Activated B cell treated with CpG ODN at 0.5 μM for 24 hours (primary cell): ENCODE measurements at regions not wholly inside any gene's neighbourhood (a gene's known extent, or its start where the extent isn't known, plus 50 kb on each side); places are given as distances from the start of the nearest gene placed in this dataset.
"Not testable (repeated sequence)": the region's sequence is repeated elsewhere in the genome, so short reads cannot be mapped to it uniquely, and the experiment has no call there.

ENCODE experiments used
- ATAC-seq: fragments of 200-7000 bp; cut with Tn5 transposase; one replicate; pipeline ENCODE4 v1.10.0; 2021; ENCODE audit warnings: low read depth, mild to moderate bottlenecking, moderate library complexity
- CTCF ChIA-PET: fragments of 350-600 bp; sonication (Branson Sonifier 250); formaldehyde crosslinking; loops from one replicate; lab custom pipeline; 2021; ENCODE audit warnings: antibody characterized with exemption; lab: Charles Lee
- POLR2A ChIA-PET: fragments of 350-600 bp; sonication (Branson Sonifier 250); formaldehyde crosslinking; loops from one replicate; lab custom pipeline; 2021; ENCODE audit warnings: antibody characterized with exemption; lab: Charles Lee
- DNase-seq: peaks from one replicate; pipeline ENCODE4 v3.0.0; 2022
- H3K27ac Mint-ChIP-seq: one replicate; pipeline ENCODE4 v1.8.0; 2020; ENCODE audit warnings: mixed read lengths
- H3K27me3 Mint-ChIP-seq: one replicate; pipeline ENCODE4 v1.8.0; 2021; ENCODE audit warnings: mixed read lengths
- H3K36me3 Mint-ChIP-seq: one replicate; pipeline ENCODE4 v1.8.0; 2021; ENCODE audit warnings: low read depth, mixed read lengths
- H3K4me1 Mint-ChIP-seq: one replicate; pipeline ENCODE4 v1.8.0; 2021; ENCODE audit warnings: mixed read lengths
- H3K4me3 Mint-ChIP-seq: one replicate; pipeline ENCODE4 v1.8.0; 2020; ENCODE audit warnings: mild to moderate bottlenecking, mixed read lengths
- H3K9me3 Mint-ChIP-seq: one replicate; pipeline ENCODE4 v1.8.0; 2020; ENCODE audit warnings: mixed read lengths
- intact Hi-C: fragments of 100-400 bp; cut with micrococcal nuclease; formaldehyde crosslinking; loops from one replicate; pipeline ENCODE4 v1.15.1; 2024
- TF ChIP-seq, protein P1 (sequence below): fragments of 200-600 bp; IDR thresholded peaks from one replicate; pipeline ENCODE4 v1.8.0; 2022; ENCODE audit warnings: antibody characterized with exemption, mild to moderate bottlenecking

GRCh38 chr2:47728551-47728950 is 54.4 kb upstream of the MSH6 start:
- Mint-ChIP-seq H3K27me3 (no peaks in the 10 kb centered on the region), H3K27ac (no peak overlapping the region), H3K4me3 (no peak overlapping the region), H3K9me3 (no peaks in the 10 kb centered on the region), H3K36me3 (no peaks in the 10 kb centered on the region), H3K4me1 (peaks cover 48% of the 10 kb centered on the region)
- no peak for DNase-seq
- intact Hi-C loops = no loop called here
- no peak for ATAC-seq
- TF ChIP-seq, protein P1, sequence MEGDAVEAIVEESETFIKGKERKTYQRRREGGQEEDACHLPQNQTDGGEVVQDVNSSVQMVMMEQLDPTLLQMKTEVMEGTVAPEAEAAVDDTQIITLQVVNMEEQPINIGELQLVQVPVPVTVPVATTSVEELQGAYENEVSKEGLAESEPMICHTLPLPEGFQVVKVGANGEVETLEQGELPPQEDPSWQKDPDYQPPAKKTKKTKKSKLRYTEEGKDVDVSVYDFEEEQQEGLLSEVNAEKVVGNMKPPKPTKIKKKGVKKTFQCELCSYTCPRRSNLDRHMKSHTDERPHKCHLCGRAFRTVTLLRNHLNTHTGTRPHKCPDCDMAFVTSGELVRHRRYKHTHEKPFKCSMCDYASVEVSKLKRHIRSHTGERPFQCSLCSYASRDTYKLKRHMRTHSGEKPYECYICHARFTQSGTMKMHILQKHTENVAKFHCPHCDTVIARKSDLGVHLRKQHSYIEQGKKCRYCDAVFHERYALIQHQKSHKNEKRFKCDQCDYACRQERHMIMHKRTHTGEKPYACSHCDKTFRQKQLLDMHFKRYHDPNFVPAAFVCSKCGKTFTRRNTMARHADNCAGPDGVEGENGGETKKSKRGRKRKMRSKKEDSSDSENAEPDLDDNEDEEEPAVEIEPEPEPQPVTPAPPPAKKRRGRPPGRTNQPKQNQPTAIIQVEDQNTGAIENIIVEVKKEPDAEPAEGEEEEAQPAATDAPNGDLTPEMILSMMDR = no peak
- ChIA-PET CTCF (no interaction called here), POLR2A (no interaction called here)

DNA sequence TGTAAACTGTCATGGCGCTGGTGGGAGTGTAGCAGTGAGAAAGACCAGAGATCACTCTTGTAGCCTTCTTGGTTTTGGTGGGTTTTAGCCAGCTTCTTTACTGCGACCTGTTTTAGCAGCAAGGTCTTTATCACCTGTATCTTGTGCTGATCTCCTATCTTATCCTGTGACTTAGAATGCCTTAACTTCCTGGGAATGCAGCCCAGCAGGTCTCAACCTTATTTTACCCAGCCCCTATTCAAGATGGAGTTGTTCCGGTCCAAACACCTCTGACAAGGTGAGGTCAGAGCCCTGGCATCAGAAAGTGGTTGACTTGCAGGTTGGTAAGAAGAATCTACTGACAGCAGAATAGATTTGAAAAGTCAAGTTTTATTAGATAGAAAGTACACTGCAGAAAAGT is 55.0 kb upstream of the MSH6 start:
- peak overlapping the region; percentile 32 for H3K27ac Mint-ChIP-seq
- DNase-seq (no peak), ATAC-seq (no peak)
- ChIA-PET POLR2A (interaction anchor here (0.9 to 1.6 kb wide), 2 partner anchors 8 to 70 kb away, joined by 3 to 4 read pairs; no protein-coding TSS in a partner anchor), CTCF (no interaction called here)
- H3K4me3 Mint-ChIP-seq = no peak overlapping the region
- no peaks in the 10 kb centered on the region for H3K36me3 Mint-ChIP-seq
- peaks cover 54% of the 10 kb centered on the region for H3K4me1 Mint-ChIP-seq
- H3K9me3 Mint-ChIP-seq = no peaks in the 10 kb centered on the region
- intact Hi-C loops = no loop called here
- TF ChIP-seq, protein P1 = no peak
- no peaks in the 10 kb centered on the region for H3K27me3 Mint-ChIP-seq

DNA sequence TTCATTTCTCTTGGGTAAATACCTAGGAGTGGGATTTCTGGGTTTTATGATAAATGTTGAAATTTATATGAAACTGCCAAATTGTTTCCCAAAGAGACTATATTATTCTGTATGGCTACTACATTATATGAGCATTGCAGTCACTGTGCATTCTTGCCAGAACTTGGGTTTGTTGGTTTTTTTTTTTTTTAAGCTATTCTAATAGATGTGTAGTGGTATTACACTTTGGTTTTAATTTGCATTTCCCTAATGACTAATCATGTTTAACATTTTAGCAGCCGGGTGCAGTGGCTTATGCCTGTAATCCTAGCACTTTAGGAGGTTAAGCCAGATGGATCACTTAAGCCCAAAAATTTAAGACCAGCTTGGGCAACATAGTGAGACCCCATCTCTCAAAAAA is 56.0 kb upstream of the MSH6 start:
- ATAC-seq, DNase-seq, CTCF ChIA-PET, H3K9me3 Mint-ChIP-seq, H3K36me3 Mint-ChIP-seq, intact Hi-C loops, H3K27me3 Mint-ChIP-seq: not testable (repeated sequence)
- POLR2A ChIA-PET = interaction anchor here (0.6 to 3.3 kb wide), 6 partner anchors 8 to 71 kb away, joined by 3 to 24 read pairs (median 5); no protein-coding TSS in a partner anchor
- Mint-ChIP-seq H3K27ac (peak overlapping the region; percentile 97), H3K4me3 (peak overlapping the region; percentile 41), H3K4me1 (peaks cover 57% of the 10 kb centered on the region)

GRCh38 chr2:47725808-47726207 is 57.1 kb upstream of the MSH6 start:
- no peaks in the 10 kb centered on the region for H3K9me3 Mint-ChIP-seq
- ATAC-seq (no peak), DNase-seq (no peak)
- CTCF ChIA-PET = interaction anchor here (0.8 to 1.1 kb wide), 3 partner anchors 10 to 71 kb away, joined by 3 read pairs; no protein-coding TSS in a partner anchor
- no peaks in the 10 kb centered on the region for H3K36me3 Mint-ChIP-seq
- H3K27me3 Mint-ChIP-seq = no peaks in the 10 kb centered on the region
- TF ChIP-seq, protein P1 = no peak
- peak overlapping the region; percentile 97 for H3K27ac Mint-ChIP-seq
- POLR2A ChIA-PET = interaction anchor here (0.7 to 4.6 kb wide), 14 partner anchors 16 to 723 kb away, joined by 3 to 46 read pairs (median 4); partner anchors contain the start of gene MSH6
- H3K4me1 Mint-ChIP-seq = peaks cover 65% of the 10 kb centered on the region
- intact Hi-C loops = loop anchor here (2.0 kb wide), 2 partner anchors 181 to 741 kb away; partner anchors contain the start of gene FBXO11
- H3K4me3 Mint-ChIP-seq = peak overlapping the region; percentile 61

- ChIA-PET CTCF (interaction anchor here (1.1 to 1.3 kb wide), 3 partner anchors 11 to 43 kb away, joined by 3 to 4 read pairs (median 3); no protein-coding TSS in a partner anchor), POLR2A (interaction anchor here (0.6 to 4.6 kb wide), 15 partner anchors 10 to 744 kb away, joined by 3 to 46 read pairs (median 5); partner anchors contain the start of gene MSH6)
- Mint-ChIP-seq H3K36me3 (no peaks in the 10 kb centered on the region), H3K9me3 (no peaks in the 10 kb centered on the region), H3K27me3 (no peaks in the 10 kb centered on the region), H3K4me1 (peaks cover 78% of the 10 kb centered on the region), H3K4me3 (peak overlapping the region; percentile 61), H3K27ac (peak overlapping the region; percentile 97)
- peak; percentile 85 for ATAC-seq
- TF ChIP-seq, protein P1 = no peak
- intact Hi-C loops = loop anchor here (1.0 to 5.0 kb wide), 11 partner anchors 11 to 740 kb away; partner anchors contain the start of genes FBXO11 and MSH6
- peak; percentile 62 for DNase-seq
Observed at GRCh38 chr2:47724221-47724981, 58.5 kb upstream of the MSH6 start.
